K562 (cell line): ENCODE measurements at regions not wholly inside any gene's neighbourhood (a gene's known extent, or its start where the extent isn't known, plus 50 kb on each side); places are given as distances from the start of the nearest gene placed in this dataset.
A peak's percentile ranks its signal among the peaks of the same experiment; 100 is the strongest.

ENCODE experiments used
- ATAC-seq: fragments of 200-7000 bp; cut with Tn5 transposase; 3 replicates; pipeline ENCODE4 v1.9.1; 2020; ENCODE audit warnings: moderate library complexity
- BruUV-seq: library from RNA; stranded (reverse); fragments of 400-500 nt; replicated peaks from 2 replicates; lab custom pipeline; 2021; lab: Mats Ljungman, UMichigan
- CTCF ChIA-PET: fragments of 300-600 bp; formaldehyde crosslinking; extraction: SDS; loops from one replicate; lab custom pipeline; 2021; ENCODE audit warnings: low intra/inter-chr PET ratio; lab: Yijun Ruan, JAX
- POLR2A ChIA-PET: fragments of 300-600, 350-650 bp; sonication (Branson Sonifier 250); formaldehyde crosslinking; extraction: SDS; loops from one replicate; lab custom pipeline; 2021; ENCODE audit warnings: antibody characterized with exemption, inconsistent platforms; lab: Yijun Ruan, JAX
- DNase-seq, 4 experiments: peaks; one replicate each; pipeline versions ENCODE4 v3.0.0 to v3.0.0-alpha.2; 2011 to 2018; ENCODE audit warnings: low spot score in 3 of 4, mixed read lengths in 3 of 4; ENCODE audit errors: extremely low read depth in 1 of 4
- FAIRE-seq: peaks from 2 replicates; lab custom pipeline; 2011; peaks lifted over from hg19 to GRCh38; lab: Jason Lieb, UNC
- H2AFZ ChIP-seq: 2 replicates; pipeline ENCODE4 v1.6.0; 2011; ENCODE audit warnings: low read depth, low read length, control low read depth, inconsistent platforms
- H3K27ac ChIP-seq: fragments of 200-600 bp; 3 replicates; pipeline ENCODE4 v1.8.0; 2011; ENCODE audit warnings: low read depth, mild to moderate bottlenecking, control low read depth, inconsistent platforms, low read length, moderate library complexity, mixed read lengths; ENCODE audit errors: extremely low read depth
- H3K27me3 ChIP-seq, 2 experiments: fragments of 300-600 bp in 1 of 2; 2 replicates in 1 of 2; 3 replicates in 1 of 2; pipeline versions ENCODE4 v1.6.0 to v1.8.0; 2011; ENCODE audit warnings: inconsistent platforms in 2 of 2, low read length in 2 of 2, mild to moderate bottlenecking in 1 of 2, mixed read lengths in 1 of 2, moderate library complexity in 1 of 2; ENCODE audit not compliant: control insufficient read depth in 2 of 2, insufficient read depth in 2 of 2
- H3K36me3 ChIP-seq: fragments of 300-600 bp; 3 replicates; pipeline ENCODE4 v1.8.0; 2011; ENCODE audit warnings: mild to moderate bottlenecking, low read length, inconsistent platforms; ENCODE audit not compliant: control insufficient read depth, insufficient read depth
- H3K4me1 ChIP-seq, 2 experiments: fragments of 200-600 bp in 1 of 2; replicated peaks in 1 of 2; 2 replicates in 1 of 2; 3 replicates in 1 of 2; pipeline versions ENCODE4 v1.5.1 to v1.8.0; 2011; ENCODE audit warnings: inconsistent platforms in 2 of 2, low read length in 2 of 2, mild to moderate bottlenecking in 1 of 2, mixed read lengths in 1 of 2, moderate library complexity in 1 of 2; ENCODE audit not compliant: control insufficient read depth in 2 of 2, insufficient read depth in 2 of 2
- H3K4me2 ChIP-seq: 2 replicates; pipeline ENCODE4 v1.6.1; 2011; ENCODE audit warnings: low read length, control low read depth, inconsistent platforms, mixed read lengths; ENCODE audit not compliant: insufficient read depth
- H3K4me3 ChIP-seq: fragments of 200-600 bp; sonication (generic), shearing (Covaris generic); 2 replicates; pipeline ENCODE4 v1.5.1; 2016; ENCODE audit warnings: control low read depth, inconsistent platforms
- H3K79me2 ChIP-seq: fragments of 200-600 bp; 3 replicates; pipeline ENCODE4 v1.8.0; 2011; ENCODE audit warnings: low read length, inconsistent platforms; ENCODE audit not compliant: control insufficient read depth, insufficient read depth
- H3K9ac ChIP-seq, 2 experiments: 2 replicates each; pipeline versions ENCODE4 v1.6.0 to v1.6.1; 2011; ENCODE audit warnings: low read depth in 2 of 2, low read length in 2 of 2, control low read depth in 1 of 2, inconsistent platforms in 1 of 2, mild to moderate bottlenecking in 1 of 2, mixed read lengths in 1 of 2; ENCODE audit not compliant: insufficient read depth in 1 of 2
- H3K9me1 ChIP-seq: one replicate; pipeline ENCODE4 v1.6.0; 2011; ENCODE audit warnings: inconsistent platforms, mild to moderate bottlenecking, low read length, moderate library complexity; ENCODE audit not compliant: control insufficient read depth, insufficient read depth
- H3K9me3 ChIP-seq: replicated peaks from 2 replicates; pipeline ENCODE4 v1.5.1; 2011; ENCODE audit warnings: low read depth, low read length, inconsistent platforms; ENCODE audit not compliant: control insufficient read depth, insufficient read depth
- H4K20me1 ChIP-seq: replicated peaks from 2 replicates; pipeline ENCODE4 v1.6.1; 2011; ENCODE audit warnings: low read length, inconsistent platforms, mixed read lengths; ENCODE audit not compliant: control insufficient read depth, insufficient read depth
- AFF1 ChIP-seq, 2 experiments: fragments of 450-650 bp; IDR thresholded peaks; 2 replicates each; pipeline ENCODE4 v1.6.1; 2018; ENCODE audit warnings: mild to moderate bottlenecking in 2 of 2, low read depth in 1 of 2; ENCODE audit not compliant: partially characterized antibody in 2 of 2
- BCL6 ChIP-seq: fragments of 250-450 bp; sonication (Bioruptor Pico); IDR thresholded peaks from 2 replicates; pipeline ENCODE4 v1.4.0; 2020
- EP300 ChIP-seq: IDR thresholded peaks from 2 replicates; pipeline ENCODE4 v1.6.1; 2012; ENCODE audit warnings: low read length, improper control_type of control experiment
- KDM1A ChIP-seq, 2 experiments: fragments of 450-650 bp; IDR thresholded peaks; 2 replicates each; pipeline ENCODE4 v1.6.1; 2016; ENCODE audit warnings: mild to moderate bottlenecking in 2 of 2
- MCM3 ChIP-seq: fragments of 450-650 bp; IDR thresholded peaks from 2 replicates; pipeline ENCODE4 v1.6.1; 2016
- NCOR1 ChIP-seq: fragments of 450-650 bp; IDR thresholded peaks from 2 replicates; pipeline ENCODE4 v1.6.1; 2016; ENCODE audit warnings: mild to moderate bottlenecking, moderate library complexity
- NR0B1 ChIP-seq: fragments of 450-650 bp; IDR thresholded peaks from one replicate; pipeline ENCODE4 v1.6.1; 2018; ENCODE audit warnings: mild to moderate bottlenecking, moderate library complexity; ENCODE audit not compliant: partially characterized antibody
- NRF1 ChIP-seq, 2 experiments: fragments of 450-650 bp; IDR thresholded peaks in 1 of 2; conservative IDR thresholded peaks in 1 of 2; 2 replicates each; pipeline ENCODE4 v1.6.1; 2014; ENCODE audit warnings: mild to moderate bottlenecking in 2 of 2
- SMARCE1 ChIP-seq: fragments of 450-650 bp; IDR thresholded peaks from 2 replicates; pipeline ENCODE4 v1.7.1; 2016; ENCODE audit warnings: mild to moderate bottlenecking
- TAL1 ChIP-seq: fragments of 450-650 bp; IDR thresholded peaks from 2 replicates; pipeline ENCODE4 v1.6.1; 2016; ENCODE audit warnings: mild to moderate bottlenecking
- TOE1 ChIP-seq, 2 experiments: fragments of 450-650 bp in 1 of 2; sonication (generic) in 1 of 2; formaldehyde crosslinking in 1 of 2; IDR thresholded peaks; 2 replicates each; pipeline versions ENCODE4 v1.7.1 to v1.8.0; 2016 to 2022; ENCODE audit warnings: borderline replicate concordance in 2 of 2, mild to moderate bottlenecking in 2 of 2, antibody characterized with exemption in 1 of 2, inconsistent platforms in 1 of 2, low read depth in 1 of 2, missing genetic modification reagents in 1 of 2, moderate library complexity in 1 of 2
- TRIM24 ChIP-seq, 2 experiments: fragments of 450-650 bp; IDR thresholded peaks; 2 replicates each; pipeline ENCODE4 v1.6.1; 2016
- ZBTB12 ChIP-seq: fragments of 250-450 bp; sonication (Bioruptor Pico); IDR thresholded peaks from 2 replicates; pipeline ENCODE4 v1.4.0; 2020
- ZNF316 ChIP-seq: fragments of 450-650 bp; IDR thresholded peaks from 2 replicates; pipeline ENCODE4 v1.6.1; 2016
- ZNF75A ChIP-seq: fragments of 450-650 bp; formaldehyde crosslinking; IDR thresholded peaks from 2 replicates; pipeline ENCODE4 v1.4.0; 2020; ENCODE audit warnings: mild to moderate bottlenecking
- WGBS: fragments of 100-300 bp; shearing (Covaris generic); methylation state at CpG from one replicate; pipeline ENCODE4 v1.1.6; 2016; ENCODE audit warnings: low coverage, mixed read lengths; ENCODE audit not compliant: insufficient coverage; ENCODE audit errors: missing lambda C conversion rate; 5-methylcytosine and 5-hydroxymethylcytosine counted together
- in situ Hi-C: fragments of 300-500 bp; cut with MboI; formaldehyde crosslinking; loops from 4 replicates; pipeline ENCODE4 v1.15.0; 2018; ENCODE audit warnings: inconsistent platforms, mixed read lengths
- intact Hi-C: fragments of 100-400 bp; cut with micrococcal nuclease; formaldehyde crosslinking; loops from 2 replicates; pipeline ENCODE4 v1.14.2; 2022

GRCh38 chr12:89825591-89826449 lies 117.2 kb upstream of the ATP2B1 start:
- 21% methylated on average over 6 of the region's 6 CpGs for WGBS
- no peaks in the 10 kb centered on the region for H3K79me2 ChIP-seq
- peak; percentile 22 to 33 (median 29) for DNase-seq
- no peak overlapping the region for H3K9ac ChIP-seq
- POLR2A ChIA-PET = no interaction called here
- no peaks in the 10 kb centered on the region for H3K9me1 ChIP-seq
- H3K9me3 ChIP-seq = no peaks in the 10 kb centered on the region
- peaks cover 0 to 11% of the 10 kb centered on the region in 2 experiments; a peak in 3 of 5 replicates for H3K4me1 ChIP-seq
- H3K36me3 ChIP-seq = no peaks in the 10 kb centered on the region
- H4K20me1 ChIP-seq = no peaks in the 10 kb centered on the region
- peak; percentile 60 for FAIRE-seq
- BruUV-seq = no TSS peak
- H2AFZ ChIP-seq = no peak overlapping the region
- no peak overlapping the region for H3K27ac ChIP-seq
- intact Hi-C loops = no loop called here
- ATAC-seq = no peak; the same call in 1 of the 3 replicates
- CTCF ChIA-PET = no interaction called here
- no peak overlapping the region for H3K4me3 ChIP-seq
- in situ Hi-C loops = no loop called here
- peak overlapping the region; percentile 23; the same call in 1 of the 2 replicates for H3K4me2 ChIP-seq
- H3K27me3 ChIP-seq = no peaks in the 10 kb centered on the region
- TF ChIP-seq TAL1 = peak; percentile 58
- no peak for TF ChIP-seq AFF1 (IDR thresholded peaks at IDR 0.05; ENCODE audit: low read depth in 1 of 2, partially characterized antibody in 2 of 2)
- no peak for TF ChIP-seq SMARCE1
- no peak for TF ChIP-seq ZBTB12 (CRISPR knock-in tag)
- 0 out of 2 replicates have a peak, but pooled peaks have one; percentile 31 for TF ChIP-seq NCOR1
- no peak for TF ChIP-seq MCM3
- TF ChIP-seq ZNF75A (CRISPR knock-in tag) = no peak
- TF ChIP-seq KDM1A (IDR thresholded peaks at IDR 0.05) = peak; percentile 15 to 39; a peak in 3 of 4 replicates
- peak; percentile 21 to 50; a peak in 2 of 4 replicates for TF ChIP-seq TRIM24 (IDR thresholded peaks at IDR 0.05)
- TF ChIP-seq NRF1 (conservative IDR thresholded peaks at IDR 0.05 in 1 of 2, IDR thresholded peaks at IDR 0.05 in 1 of 2) = no peak
- TF ChIP-seq TOE1 (IDR thresholded peaks at IDR 0.05; ENCODE audit: borderline replicate concordance) = no peak
- no peak for TF ChIP-seq TOE1 (CRISPR knock-in tag; IDR thresholded peaks at IDR 0.05; ENCODE audit: borderline replicate concordance, low read depth)
- peak; percentile 43; the same call in 1 of the 2 replicates for TF ChIP-seq ZNF316
- TF ChIP-seq NR0B1 = no peak
- TF ChIP-seq EP300 = peak; percentile 48; the same call in 1 of the 2 replicates
- no peak for TF ChIP-seq BCL6
